Neuronal stem cell (in vitro differentiated cells): ENCODE measurements at regions not wholly inside any gene's neighbourhood (a gene's known extent, or its start where the extent isn't known, plus 50 kb on each side); places are given as distances from the start of the nearest gene placed in this dataset.

Source experiments
- DNase-seq: peaks from one replicate; pipeline ENCODE4 v3.0.0-alpha.2; 2013; ENCODE audit warnings: low spot score
- H2AFZ ChIP-seq: one replicate; pipeline ENCODE4 v1.6.1; 2013; ENCODE audit warnings: mild to moderate bottlenecking, low read length, inconsistent platforms
- H2AK5ac ChIP-seq: 2 replicates; pipeline ENCODE4 v1.6.1; 2013; ENCODE audit warnings: low read depth, mild to moderate bottlenecking, inconsistent platforms, low read length, moderate library complexity, mixed read lengths
- H2BK120ac ChIP-seq: 2 replicates; pipeline ENCODE4 v1.6.1; 2013; ENCODE audit warnings: low read depth, mild to moderate bottlenecking, inconsistent platforms, low read length, moderate library complexity, mixed read lengths
- H2BK12ac ChIP-seq: one replicate; pipeline ENCODE4 v1.6.1; 2013; ENCODE audit warnings: low read length, inconsistent platforms
- H2BK15ac ChIP-seq: 2 replicates; pipeline ENCODE4 v1.6.1; 2013; ENCODE audit warnings: mild to moderate bottlenecking, low read length, inconsistent platforms, mixed read lengths
- H2BK5ac ChIP-seq: one replicate; pipeline ENCODE4 v1.6.1; 2013; ENCODE audit warnings: inconsistent platforms, mild to moderate bottlenecking, low read length, moderate library complexity
- H3K14ac ChIP-seq: one replicate; pipeline ENCODE4 v1.6.1; 2013; ENCODE audit warnings: low read length, inconsistent platforms
- H3K18ac ChIP-seq: 2 replicates; pipeline ENCODE4 v1.6.1; 2013; ENCODE audit warnings: low read length, inconsistent platforms
- H3K23ac ChIP-seq: 2 replicates; pipeline ENCODE4 v1.6.1; 2013; ENCODE audit warnings: low read depth, mild to moderate bottlenecking, mixed read lengths, low read length, inconsistent platforms; ENCODE audit not compliant: poor library complexity
- H3K27ac ChIP-seq: replicated peaks from 3 replicates; pipeline ENCODE4 v1.5.1; 2013; ENCODE audit warnings: low read length, inconsistent platforms
- H3K27me3 ChIP-seq, 3 experiments: 2 replicates each; pipeline ENCODE4 v1.6.1; 2013; ENCODE audit warnings: low read length in 3 of 3, mild to moderate bottlenecking in 2 of 3, inconsistent platforms in 1 of 3, low read depth in 1 of 3, mixed read lengths in 1 of 3, moderate library complexity in 1 of 3; ENCODE audit not compliant: control insufficient read depth in 3 of 3, insufficient read depth in 3 of 3
- H3K36me3 ChIP-seq, 2 donors: replicated peaks in 1 of 2; 2 replicates each; pipeline ENCODE4 v1.6.1; 2013; ENCODE audit warnings: low read length in 2 of 2; ENCODE audit not compliant: control insufficient read depth in 2 of 2, insufficient read depth in 2 of 2
- H3K4ac ChIP-seq: 2 replicates; pipeline ENCODE4 v1.6.1; 2013; ENCODE audit warnings: inconsistent platforms, mild to moderate bottlenecking, low read length, moderate library complexity
- H3K4me1 ChIP-seq, 2 donors: 1 replicate in 1 of 2; 2 replicates in 1 of 2; pipeline ENCODE4 v1.6.1; 2013; ENCODE audit warnings: low read length in 2 of 2, low read depth in 1 of 2; ENCODE audit not compliant: control insufficient read depth in 2 of 2, insufficient read depth in 1 of 2
- H3K4me2 ChIP-seq: one replicate; pipeline ENCODE4 v1.6.1; 2013; ENCODE audit warnings: mild to moderate bottlenecking, low read length, inconsistent platforms; ENCODE audit not compliant: insufficient read depth, poor library complexity, severe bottlenecking
- H3K4me3 ChIP-seq, 2 donors: 2 replicates each; pipeline ENCODE4 v1.5.1; 2013; ENCODE audit warnings: low read length in 2 of 2, mild to moderate bottlenecking in 2 of 2, inconsistent platforms in 1 of 2, moderate library complexity in 1 of 2
- H3K79me1 ChIP-seq: one replicate; pipeline ENCODE4 v1.6.1; 2013; ENCODE audit warnings: low read depth, mild to moderate bottlenecking, inconsistent platforms, low read length, moderate library complexity
- H3K9ac ChIP-seq: one replicate; pipeline ENCODE4 v1.6.1; 2013; ENCODE audit warnings: mild to moderate bottlenecking, low read depth, low read length, inconsistent platforms; ENCODE audit not compliant: poor library complexity
- H3K9me3 ChIP-seq, 2 donors: replicated peaks in 1 of 2; 2 replicates each; pipeline versions ENCODE3 to v1.6.1; 2013; ENCODE audit warnings: low read length in 2 of 2, mild to moderate bottlenecking in 2 of 2, inconsistent platforms in 1 of 2, low read depth in 1 of 2, mixed read lengths in 1 of 2, moderate library complexity in 1 of 2; ENCODE audit not compliant: control insufficient read depth in 2 of 2, insufficient read depth in 1 of 2
- H4K8ac ChIP-seq: one replicate; pipeline ENCODE4 v1.6.1; 2013; ENCODE audit warnings: low read depth, mild to moderate bottlenecking, inconsistent platforms, low read length, moderate library complexity
- H4K91ac ChIP-seq: one replicate; pipeline ENCODE4 v1.6.1; 2013; ENCODE audit warnings: low read length, low read depth, mild to moderate bottlenecking, inconsistent platforms; ENCODE audit not compliant: poor library complexity
- WGBS, 2 donors: extraction: QIAGEN DNeasy Blood & Tissue Kit; methylation state at CpG; one replicate each; pipeline ENCODE4 v1.1.7; 2013; ENCODE audit warnings: missing lambda C conversion rate in 2 of 2, mixed read lengths in 1 of 2; ENCODE audit not compliant: insufficient read length in 2 of 2, insufficient replicate concordance in 1 of 2; ENCODE audit errors: extremely low coverage in 2 of 2; 5-methylcytosine and 5-hydroxymethylcytosine counted together

DNA sequence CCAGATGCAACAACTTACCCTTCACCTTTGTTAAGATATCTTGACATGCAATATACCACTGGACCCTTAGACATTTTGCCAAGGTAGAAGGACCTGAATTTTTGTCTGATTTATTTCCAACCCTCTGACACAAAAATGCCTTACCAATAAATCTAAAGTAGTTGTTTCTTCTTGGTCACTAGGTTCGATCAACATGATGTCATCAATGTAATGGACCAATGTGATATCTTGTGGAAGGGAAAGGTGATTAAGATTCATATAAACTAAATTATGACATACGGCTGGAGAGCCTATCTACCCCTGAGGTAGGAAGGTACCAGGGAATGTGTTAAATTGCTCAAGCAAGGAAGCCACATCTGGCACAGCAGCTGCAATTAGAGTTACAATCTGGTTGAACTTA, 67.7 kb upstream of the SERPINE2 start:
- H3K4me1 ChIP-seq: no peaks in the 10 kb centered on the region
- no peak overlapping the region for H3K4me3 ChIP-seq
- WGBS, 2 donors: no CpG with 5 or more reads among the region's 2 CpGs
- H3K23ac ChIP-seq: no peak overlapping the region
- no peak overlapping the region for H2BK12ac ChIP-seq
- H3K4ac ChIP-seq: no peak overlapping the region
- H3K27ac ChIP-seq: no peak overlapping the region
- H2AK5ac ChIP-seq: no peak overlapping the region
- no peak overlapping the region for H2BK15ac ChIP-seq
- H2AFZ ChIP-seq: no peak overlapping the region
- H3K9ac ChIP-seq: no peak overlapping the region
- no peak overlapping the region for H4K91ac ChIP-seq
- H3K27me3 ChIP-seq: no peaks in the 10 kb centered on the region
- H3K79me1 ChIP-seq: no peaks in the 10 kb centered on the region
- no peak for DNase-seq
- no peaks in the 10 kb centered on the region for H3K9me3 ChIP-seq
- no peaks in the 10 kb centered on the region for H3K36me3 ChIP-seq
- H2BK120ac ChIP-seq: no peak overlapping the region
- H3K4me2 ChIP-seq: no peak overlapping the region
- no peak overlapping the region for H4K8ac ChIP-seq
- H3K14ac ChIP-seq: no peak overlapping the region
- H2BK5ac ChIP-seq: no peak overlapping the region
- no peak overlapping the region for H3K18ac ChIP-seq

DNA sequence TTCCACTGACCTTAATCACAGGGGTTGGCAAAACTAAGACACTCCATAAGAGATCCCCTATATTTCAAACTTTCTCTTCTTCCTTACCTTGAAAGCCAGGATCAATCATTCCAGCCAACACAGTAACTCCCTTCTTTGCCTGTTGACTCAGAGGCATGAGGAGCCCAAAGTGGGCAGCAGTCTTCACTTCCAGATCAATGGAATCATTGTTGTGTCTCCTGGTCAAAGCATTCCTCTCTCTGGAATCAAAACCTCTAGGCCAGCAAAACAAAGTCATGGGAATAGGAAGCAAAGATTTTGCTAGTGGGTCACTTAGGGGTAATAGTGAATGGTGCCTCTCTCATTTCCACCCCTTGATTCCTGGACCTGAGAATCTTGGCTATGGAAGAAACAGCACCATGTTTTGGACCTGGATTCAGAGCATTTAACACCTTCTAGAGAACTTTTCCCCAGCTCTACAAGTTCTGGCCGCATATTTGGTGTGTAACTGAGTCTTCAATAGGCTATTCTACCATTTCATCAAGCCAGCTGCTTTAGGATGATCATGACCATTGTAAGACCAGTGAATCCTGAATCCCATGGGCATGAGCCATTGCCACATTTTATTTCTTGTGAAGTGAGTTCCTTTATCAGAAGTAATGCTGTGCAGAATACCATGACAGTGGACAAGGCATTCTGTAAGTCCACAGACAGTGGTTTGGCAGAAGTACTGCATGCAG, 65.7 kb upstream of the SERPINE2 start:
- Histone ChIP-seq H2BK15ac (no peak overlapping the region), H3K9me3 (no peaks in the 10 kb centered on the region), H3K4me1 (no peaks in the 10 kb centered on the region), H3K23ac (no peak overlapping the region), H3K27ac (no peak overlapping the region), H3K79me1 (no peaks in the 10 kb centered on the region), H2BK12ac (no peak overlapping the region), H3K9ac (no peak overlapping the region), H3K4me2 (no peak overlapping the region), H3K4me3 (no peak overlapping the region), H3K4ac (no peak overlapping the region), H2AK5ac (no peak overlapping the region), H3K18ac (no peak overlapping the region), H4K91ac (no peak overlapping the region), H3K14ac (no peak overlapping the region), H3K27me3 (no peaks in the 10 kb centered on the region), H2BK5ac (no peak overlapping the region), H3K36me3 (no peaks in the 10 kb centered on the region), H2BK120ac (no peak overlapping the region), H2AFZ (no peak overlapping the region), H4K8ac (no peak overlapping the region)
- DNase-seq: no peak
- no CpG with 5 or more reads among the region's 1 CpG for WGBS, 2 donors

GRCh38 chr2:224103651-224104050, 64.6 kb upstream of the SERPINE2 start:
- WGBS, 2 donors: 100% methylated on average over 1 of the region's 5 CpGs; no CpG with 5 or more reads in 1 of the 2 donors
- Histone ChIP-seq H2BK5ac (no peak overlapping the region), H4K91ac (no peak overlapping the region)

DNA sequence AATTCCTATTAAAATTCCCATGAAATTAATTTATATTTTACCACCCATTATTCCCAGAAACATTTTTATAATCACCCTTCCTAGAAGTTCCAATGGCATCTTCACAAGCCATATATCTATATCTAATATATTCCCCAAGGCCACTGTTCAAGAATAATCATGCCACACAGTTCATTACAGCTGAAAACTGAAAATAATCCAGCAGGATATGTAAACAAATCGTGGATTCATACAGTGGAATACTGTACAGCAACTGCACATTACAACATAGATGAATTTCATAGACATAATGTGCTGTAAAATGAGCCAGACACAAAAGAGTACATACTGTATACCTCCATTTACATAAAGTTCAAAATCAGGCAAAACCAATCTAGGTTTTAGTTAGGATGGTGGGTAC, 63.9 kb upstream of the SERPINE2 start:
- H3K14ac ChIP-seq: no peak overlapping the region
- no peak overlapping the region for H2AK5ac ChIP-seq
- no peak for DNase-seq
- no peak overlapping the region for H3K4me2 ChIP-seq
- H3K4ac ChIP-seq: no peak overlapping the region
- no peak overlapping the region for H3K18ac ChIP-seq
- H3K9ac ChIP-seq: no peak overlapping the region
- H3K36me3 ChIP-seq: no peaks in the 10 kb centered on the region
- no peaks in the 10 kb centered on the region for H3K27me3 ChIP-seq
- H4K8ac ChIP-seq: no peak overlapping the region
- H2AFZ ChIP-seq: no peak overlapping the region
- H3K4me3 ChIP-seq: no peak overlapping the region
- no peak overlapping the region for H2BK12ac ChIP-seq
- H3K23ac ChIP-seq: no peak overlapping the region
- H2BK120ac ChIP-seq: no peak overlapping the region
- H3K4me1 ChIP-seq: no peaks in the 10 kb centered on the region
- no peaks in the 10 kb centered on the region for H3K79me1 ChIP-seq
- no peak overlapping the region for H2BK5ac ChIP-seq
- H3K9me3 ChIP-seq: no peaks in the 10 kb centered on the region
- H4K91ac ChIP-seq: no peak overlapping the region
- no CpG with 5 or more reads among the region's 1 CpG for WGBS, 2 donors
- no peak overlapping the region for H3K27ac ChIP-seq
- H2BK15ac ChIP-seq: no peak overlapping the region

More at GRCh38 chr2:224103651-224104050, 64.6 kb upstream of the SERPINE2 start:
- Histone ChIP-seq H3K4me2 (no peak overlapping the region), H3K79me1 (no peaks in the 10 kb centered on the region), H3K4ac (no peak overlapping the region), H3K27me3 (no peaks in the 10 kb centered on the region), H3K36me3 (no peaks in the 10 kb centered on the region), H2BK15ac (no peak overlapping the region), H3K27ac (no peak overlapping the region), H2BK120ac (no peak overlapping the region), H3K18ac (no peak overlapping the region), H2AK5ac (no peak overlapping the region), H2AFZ (no peak overlapping the region), H3K9ac (no peak overlapping the region), H2BK12ac (no peak overlapping the region), H3K14ac (no peak overlapping the region), H4K8ac (no peak overlapping the region), H3K4me3 (no peak overlapping the region), H3K23ac (no peak overlapping the region), H3K9me3 (no peaks in the 10 kb centered on the region), H3K4me1 (no peaks in the 10 kb centered on the region)
- DNase-seq: no peak
